Kidney tubule cell (primary cell): ENCODE measurements at regions not wholly inside any gene's neighbourhood (a gene's known extent, or its start where the extent isn't known, plus 50 kb on each side); places are given as distances from the start of the nearest gene placed in this dataset.

ENCODE experiments used
- DNase-seq: peaks from one replicate; pipeline ENCODE4 v3.0.0-alpha.2; 2018; ENCODE audit warnings: low spot score

DNA sequence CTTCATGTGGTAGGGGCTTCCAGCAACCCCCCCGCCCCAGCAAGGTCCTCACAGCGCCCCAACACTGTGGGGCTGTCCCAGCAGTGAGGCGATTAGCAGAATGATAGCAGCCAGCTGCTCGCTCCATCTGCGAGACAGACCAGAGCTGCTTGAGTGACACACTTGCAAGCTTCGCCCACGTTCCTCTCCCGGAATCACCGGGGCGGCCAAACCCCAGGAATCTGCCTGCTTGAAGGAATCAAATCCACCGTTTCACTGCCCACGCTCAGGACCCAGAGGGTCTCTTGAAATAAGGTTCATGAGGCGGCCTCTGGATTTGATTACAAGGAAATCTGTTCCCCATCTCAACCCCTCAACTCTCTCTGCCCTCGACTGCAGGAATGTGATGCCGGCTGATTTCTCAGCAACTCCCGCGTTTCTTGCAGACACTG lies 356.0 kb downstream of the C16orf95 start:
- DNase-seq, result no peak

DNA sequence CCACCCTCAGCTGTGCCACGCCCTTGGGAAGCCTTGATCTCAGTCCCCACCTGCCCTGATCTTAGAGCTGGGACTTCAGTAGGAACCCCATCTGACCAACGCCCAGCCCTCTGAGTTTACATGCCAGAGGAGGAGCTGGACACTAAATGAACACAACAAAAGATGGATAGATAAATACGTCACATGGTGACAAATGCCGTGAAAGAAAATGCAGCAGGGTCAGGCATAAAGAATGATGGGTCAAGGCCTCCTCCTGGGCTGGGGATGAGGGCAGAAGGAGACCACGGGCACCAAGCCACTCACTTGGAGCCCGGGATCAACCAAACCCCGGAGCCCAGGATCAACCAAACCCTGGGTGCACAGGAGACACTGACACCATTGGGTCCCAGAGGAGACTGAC lies 354.9 kb downstream of the C16orf95 start:
- DNase-seq, result no peak

DNA sequence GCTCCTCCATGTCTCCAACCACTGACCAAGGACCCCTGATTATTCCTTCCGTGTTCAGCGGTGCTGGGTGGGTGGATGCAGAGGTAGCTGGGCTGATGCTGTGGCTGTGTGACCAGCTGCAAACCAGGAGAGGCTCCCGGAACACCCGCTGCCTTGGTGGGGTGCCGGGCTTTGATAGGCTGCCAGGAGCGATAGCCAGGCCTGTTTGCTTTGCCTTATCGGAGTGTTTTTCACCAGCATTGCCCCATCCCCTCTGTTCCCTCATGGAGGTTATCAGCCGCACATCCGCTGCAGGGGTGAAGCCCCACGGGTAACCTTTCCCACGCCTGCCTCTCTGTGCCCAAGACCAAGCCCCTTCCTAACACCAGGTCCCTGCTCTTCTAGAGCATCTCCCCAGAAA lies 354.3 kb downstream of the C16orf95 start:
- DNase-seq, result no peak

DNA sequence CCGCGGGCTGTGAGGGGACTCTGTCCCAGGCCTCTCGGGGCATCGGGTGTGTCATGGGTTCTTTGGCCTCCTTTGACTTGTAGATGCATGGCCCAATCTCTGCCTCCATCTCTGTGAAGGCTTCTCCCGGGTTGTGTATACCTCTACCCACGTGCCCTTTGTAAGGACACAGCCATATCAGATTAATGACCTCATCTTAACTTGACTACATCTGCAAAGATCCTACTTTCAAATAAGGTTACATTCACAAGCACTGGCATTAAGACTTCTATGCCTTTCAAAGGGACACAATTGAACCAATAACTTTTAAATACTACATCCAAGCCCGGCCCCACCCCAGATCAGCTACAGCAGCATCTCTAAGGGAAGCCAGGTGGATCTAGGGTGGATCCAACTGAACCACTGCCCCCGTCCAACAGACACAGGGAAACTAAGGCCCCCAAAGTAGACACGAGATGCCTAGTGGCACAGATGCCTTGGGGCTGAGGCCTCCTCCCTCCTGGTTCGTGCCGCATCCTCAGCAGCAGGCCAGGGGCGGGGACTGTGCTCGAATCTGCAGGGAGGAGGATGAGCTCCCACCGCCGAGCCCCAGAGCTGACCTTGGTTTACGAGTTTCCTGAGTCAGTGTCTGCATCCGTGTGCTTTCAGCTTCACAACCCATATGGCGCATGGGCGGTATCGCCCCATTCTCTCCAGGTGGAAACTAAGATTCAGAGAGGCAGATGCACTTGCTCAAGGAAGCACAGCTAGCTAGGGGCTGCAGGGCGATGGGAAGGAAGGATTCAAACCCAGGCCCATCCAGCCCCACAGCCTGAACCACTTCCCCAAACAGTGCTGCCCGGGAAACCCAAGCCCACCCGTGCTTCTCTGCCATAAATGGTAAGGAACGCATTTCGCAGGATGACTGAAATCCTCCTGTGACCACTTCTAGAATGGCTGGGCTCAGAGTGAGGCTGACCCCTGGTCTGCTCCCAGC lies 353.3 kb downstream of the C16orf95 start:
- no peak for DNase-seq

DNA sequence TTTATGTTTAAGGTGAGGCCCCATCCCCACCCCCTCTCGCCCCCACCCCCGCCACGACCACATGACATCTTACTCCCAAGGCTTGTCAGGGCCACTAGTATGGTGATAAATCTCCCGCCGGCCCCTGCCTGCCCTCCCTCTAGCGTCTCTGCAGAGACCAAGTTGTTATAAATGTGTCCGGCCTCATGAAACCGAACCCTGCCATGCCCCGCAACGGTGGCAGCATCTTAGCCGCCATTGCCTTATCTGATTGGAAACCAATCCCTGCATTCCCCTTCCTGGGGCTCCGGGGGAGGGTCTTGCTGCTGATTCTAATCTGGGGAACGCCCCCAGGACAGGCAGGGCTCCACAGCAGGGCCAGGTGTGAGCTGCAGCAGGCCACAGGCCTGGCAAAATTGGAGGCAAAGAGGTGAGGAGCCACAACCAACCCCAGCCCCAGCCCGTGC lies 352.4 kb downstream of the C16orf95 start:
- no peak for DNase-seq

DNA sequence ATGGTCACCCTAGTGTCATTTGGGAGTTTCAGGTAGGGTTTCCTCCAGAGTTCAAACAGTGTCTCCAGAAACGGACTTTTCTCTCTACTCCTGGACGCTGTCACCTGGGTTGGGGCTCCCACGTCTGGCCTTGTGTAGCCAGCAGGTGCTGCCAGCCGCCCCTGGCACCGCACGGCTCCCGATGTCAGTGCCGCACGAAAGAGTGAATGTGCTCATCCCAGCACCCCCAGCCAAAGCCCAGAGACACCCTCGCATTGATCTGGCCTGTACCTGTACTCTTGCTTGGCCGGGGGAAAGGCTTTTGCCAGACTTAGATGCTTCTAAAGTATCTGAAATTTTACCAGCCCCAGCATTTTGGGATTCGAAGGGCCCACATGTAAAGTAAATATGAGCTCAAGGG lies 351.9 kb downstream of the C16orf95 start:
- DNase-seq, result no peak

DNA sequence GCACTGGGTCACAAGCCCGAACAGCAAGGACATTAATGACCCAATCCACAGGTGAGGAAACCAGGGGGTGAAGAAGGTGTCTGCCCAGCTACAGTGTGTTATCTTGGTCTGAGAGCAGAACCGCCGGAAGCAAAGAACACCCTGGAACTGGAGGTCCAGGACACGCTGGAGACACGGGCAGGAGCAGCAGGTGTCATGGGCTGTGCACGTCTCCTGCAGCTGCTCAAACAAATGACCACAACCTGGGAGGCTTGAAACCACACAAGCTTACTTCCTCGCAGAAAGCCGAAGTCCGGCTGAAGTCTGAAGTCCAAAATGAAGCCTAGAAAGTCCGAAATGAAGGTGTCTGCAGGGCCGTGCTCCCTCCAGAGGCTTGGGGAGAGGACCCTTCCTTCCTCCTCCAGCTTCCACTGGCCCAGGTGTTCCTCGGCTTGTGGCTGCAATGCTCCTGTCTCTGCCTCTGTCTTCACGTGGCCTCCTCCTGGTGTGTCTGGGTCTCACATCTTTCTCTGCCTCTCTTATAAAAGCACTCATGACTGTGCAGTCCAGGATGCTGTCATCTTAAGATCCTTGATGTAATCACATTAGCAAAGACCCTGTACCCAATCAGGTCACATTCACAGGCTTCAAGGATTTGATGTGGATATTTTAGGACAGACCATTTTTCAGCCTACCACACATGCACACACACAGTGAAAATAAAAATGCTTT lies 351.2 kb downstream of the C16orf95 start:
- DNase-seq, result no peak

DNA sequence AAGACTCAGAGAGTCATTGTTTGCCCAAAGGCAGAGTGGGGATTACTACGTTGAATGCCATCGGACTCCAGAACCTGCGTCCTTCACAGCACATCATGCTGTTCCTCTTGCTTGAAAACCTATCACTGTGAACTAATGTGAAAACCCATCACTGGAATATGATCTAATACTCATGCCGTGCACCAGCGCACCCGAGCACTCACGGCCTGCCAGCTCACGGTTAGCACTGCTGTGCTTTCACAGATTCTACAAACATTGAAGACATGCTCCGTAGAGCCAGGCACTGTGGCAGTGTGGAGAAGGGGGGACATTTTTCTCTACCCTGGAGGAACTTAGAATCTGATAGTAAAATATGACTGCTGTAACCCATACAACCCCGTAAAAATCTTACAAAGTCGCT lies 350.4 kb downstream of the C16orf95 start:
- peak; percentile 55 for DNase-seq

DNA sequence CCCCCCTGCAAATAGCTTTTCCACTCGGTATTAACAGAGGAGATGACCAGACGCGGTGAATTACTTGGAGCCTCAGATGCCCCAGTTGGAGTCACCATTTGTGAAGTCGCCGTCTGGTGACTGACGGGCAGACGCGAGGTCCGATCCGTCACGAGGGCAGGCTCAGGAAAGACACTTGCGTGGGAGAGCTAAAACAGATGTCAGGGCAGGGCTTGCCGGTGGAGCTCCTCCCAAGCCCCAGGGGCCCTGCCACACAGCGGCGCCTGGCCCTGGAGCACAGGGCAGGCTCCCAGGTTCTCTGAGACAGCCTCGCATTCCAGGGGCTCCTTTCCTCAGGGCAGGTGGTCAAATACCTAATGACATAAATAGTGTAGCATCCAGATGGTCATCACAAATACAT lies 348.3 kb downstream of the C16orf95 start:
- no peak for DNase-seq

DNA sequence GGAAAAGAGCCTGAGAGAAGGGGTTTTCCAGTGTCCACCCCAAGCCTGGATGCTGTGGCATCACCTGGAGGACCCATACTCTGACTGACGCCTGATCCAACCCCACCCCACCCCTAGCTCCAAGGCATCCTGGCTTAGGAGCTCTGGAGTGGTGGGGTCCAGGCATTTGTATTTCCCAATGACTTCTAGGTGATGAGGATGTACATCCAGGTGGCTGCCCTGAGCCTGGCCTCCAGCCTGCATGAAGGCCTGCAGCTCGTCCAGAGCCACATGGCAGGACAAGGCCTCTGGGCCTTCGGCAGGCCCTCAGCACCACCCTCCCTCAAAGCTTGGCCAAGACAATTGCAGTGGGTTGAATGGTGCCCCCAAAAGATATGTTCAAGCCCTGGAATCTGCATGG lies 347.5 kb downstream of the C16orf95 start:
- DNase-seq, result no peak

DNA sequence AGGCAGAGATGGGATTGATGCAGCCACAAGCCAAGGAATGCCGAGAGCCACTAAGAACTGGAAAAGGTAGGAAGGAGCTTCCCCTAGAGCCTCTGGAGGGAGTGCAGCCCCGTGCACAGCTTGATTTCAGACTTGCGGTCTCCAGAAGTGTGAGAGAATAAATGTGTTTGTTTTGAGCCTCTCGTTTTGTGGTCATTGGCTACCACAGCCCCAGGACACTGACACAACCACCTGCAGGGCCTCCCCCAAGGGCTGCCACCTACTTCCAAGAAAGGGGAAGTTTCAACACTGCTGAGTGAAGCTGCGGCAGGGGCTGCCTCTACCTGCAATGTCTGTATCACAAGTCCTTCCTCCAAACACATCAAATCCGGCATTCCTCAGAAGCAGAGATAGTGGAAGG lies 346.9 kb downstream of the C16orf95 start:
- DNase-seq, result no peak

DNA sequence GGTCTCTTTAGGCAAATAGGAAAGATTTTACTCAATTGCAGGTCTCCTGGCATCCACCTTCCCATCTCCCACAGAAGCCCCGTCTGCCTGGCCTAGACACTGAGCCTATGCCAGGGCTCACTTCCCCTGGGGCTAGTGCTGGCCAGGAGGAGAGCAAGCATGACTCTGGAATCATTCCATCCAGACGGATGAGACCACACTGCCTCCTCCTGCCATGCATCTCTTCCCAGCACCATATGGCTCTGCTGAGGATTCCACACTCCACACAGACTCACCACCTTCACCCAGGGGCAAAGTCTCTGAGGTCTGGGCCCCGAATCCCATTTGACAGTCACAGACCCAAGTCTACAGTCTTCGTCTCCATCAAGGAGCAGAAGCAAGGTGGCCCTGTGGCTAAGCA lies 346.5 kb downstream of the C16orf95 start:
- DNase-seq, result no peak

DNA sequence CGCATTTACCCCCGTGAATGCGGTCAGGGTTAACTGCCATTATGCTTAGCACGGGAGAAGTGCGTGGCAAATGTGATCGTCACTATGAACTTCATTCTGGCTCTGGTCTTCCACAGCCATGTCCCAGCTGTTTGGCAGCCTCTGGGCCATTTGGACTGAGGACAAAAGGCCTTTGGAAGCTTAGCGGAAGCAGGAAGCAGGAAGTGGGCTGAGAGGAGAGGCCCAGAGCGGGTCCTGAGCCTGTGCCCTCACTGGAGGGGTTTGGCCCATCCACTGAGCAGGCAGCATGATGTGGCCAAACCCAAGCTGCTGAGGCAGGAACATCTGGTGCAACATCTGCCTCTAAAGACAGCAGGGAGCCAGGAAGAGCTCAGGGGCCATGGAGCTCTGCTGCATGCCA lies 345.9 kb downstream of the C16orf95 start:
- DNase-seq, result no peak

DNA sequence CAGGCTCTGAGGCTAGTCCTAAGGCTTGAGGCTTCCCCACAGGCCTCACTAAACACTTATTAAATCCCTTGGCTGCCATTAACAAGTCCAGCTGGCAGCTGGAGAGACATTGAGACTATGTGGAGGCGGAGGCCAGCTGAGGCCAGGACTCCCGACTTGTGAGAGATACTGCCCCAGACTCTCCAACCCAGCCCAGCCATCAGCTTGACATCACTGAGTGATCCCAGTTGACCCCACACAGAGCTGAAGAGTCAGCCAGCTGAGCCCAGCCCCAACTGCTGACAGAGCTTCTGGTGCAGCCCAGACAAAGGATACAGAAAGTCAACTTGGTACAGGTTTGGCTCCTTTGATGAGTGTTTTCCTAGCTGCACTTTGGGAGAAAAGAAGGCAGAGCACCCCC lies 343.1 kb downstream of the C16orf95 start:
- no peak for DNase-seq

DNA sequence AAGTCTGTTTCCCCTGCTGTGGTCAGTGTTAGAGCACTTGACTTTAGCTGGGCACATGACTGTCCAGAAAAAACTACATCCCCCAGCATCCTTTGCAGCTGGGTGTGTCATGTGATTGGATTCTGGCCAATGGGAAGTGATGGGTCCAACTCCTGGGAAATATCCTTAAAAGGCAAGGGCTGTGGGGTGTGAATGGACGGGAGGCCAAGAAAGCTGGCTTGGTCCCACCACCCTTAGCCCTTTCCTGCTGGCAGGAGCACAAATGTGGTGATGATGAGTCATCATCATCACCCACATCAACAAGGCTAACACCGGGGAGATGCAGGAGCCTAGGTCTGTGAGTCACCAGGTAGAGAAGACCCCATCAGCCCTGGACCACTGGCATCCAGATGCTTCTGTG lies 341.7 kb downstream of the C16orf95 start:
- peak; percentile 91 for DNase-seq

DNA sequence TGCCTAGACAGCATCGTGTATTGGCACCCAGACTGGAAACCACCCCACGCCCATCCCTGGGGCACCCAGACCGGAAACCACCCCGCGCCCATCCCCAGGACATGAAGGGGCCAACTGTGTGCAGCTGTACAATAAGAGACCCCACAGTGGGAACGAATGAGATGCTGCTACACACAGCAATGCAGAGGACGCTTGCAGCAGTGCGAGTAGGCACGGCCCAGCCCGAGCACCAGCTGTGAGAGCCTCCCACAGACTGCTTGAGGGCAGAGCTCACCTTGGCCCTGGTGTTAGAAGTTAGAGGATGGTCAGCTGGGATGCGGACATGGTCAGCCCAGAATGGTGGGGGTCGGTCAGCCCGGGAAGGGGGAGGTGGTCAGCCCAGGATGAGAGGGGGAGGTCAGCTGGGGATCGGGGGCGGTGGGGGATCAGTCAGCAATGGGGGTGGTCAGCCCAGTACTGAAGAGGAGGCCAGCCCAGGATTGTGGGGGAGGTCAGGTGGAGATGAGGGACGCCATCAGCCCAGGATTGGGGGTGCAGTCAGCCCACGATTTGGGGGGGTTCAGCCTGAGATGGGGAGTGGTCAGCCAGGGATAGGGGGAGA lies 340.0 kb downstream of the C16orf95 start:
- DNase-seq, result no peak

DNA sequence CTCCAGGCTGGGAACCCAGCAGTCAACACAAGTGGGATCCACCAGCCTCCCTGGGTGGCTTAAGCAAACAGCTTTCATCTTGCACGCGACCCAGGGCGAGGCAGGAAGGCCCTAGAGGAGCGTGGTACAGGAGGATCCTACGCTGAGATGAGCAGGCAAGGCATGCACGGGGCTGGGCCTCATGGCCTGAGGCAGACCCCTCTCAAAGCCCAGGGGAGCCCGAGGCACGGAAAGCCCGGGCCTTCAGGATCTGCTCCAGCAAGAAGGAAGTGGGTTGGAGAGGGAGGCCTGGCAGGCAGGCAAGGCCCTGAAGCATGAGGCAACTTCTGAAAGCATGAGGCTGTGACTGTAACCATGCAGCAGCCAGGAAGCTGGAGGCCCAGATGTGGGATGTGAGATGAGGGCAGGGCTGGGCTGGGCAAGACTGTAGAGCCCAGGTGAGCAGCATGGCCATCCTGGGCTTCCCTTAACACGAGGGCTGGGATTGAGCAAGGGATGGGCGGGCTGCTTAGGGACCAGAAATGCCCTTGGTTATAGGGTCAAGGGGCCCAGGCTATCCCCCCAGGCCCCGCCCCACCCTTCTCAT lies 338.7 kb downstream of the C16orf95 start:
- no peak for DNase-seq

DNA sequence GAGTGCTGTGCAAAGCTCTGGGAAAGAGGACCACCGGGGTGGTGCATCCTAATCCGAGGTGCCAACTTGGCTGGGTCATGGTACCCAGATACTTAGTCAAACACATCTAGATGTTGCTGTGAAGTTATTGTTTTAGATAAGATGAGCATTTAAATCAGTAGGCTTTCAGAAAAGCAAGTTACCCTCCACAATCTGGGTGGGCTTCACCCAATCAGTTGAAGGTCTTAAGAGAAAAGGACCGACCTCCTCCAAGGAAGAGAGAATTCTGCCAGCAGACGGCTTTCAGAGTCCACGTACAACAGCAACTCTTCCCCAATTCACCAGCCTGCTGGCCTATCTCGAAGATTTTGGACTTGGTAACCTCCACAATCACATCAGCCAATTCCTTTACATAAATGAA lies 338.1 kb downstream of the C16orf95 start:
- DNase-seq, result no peak

DNA sequence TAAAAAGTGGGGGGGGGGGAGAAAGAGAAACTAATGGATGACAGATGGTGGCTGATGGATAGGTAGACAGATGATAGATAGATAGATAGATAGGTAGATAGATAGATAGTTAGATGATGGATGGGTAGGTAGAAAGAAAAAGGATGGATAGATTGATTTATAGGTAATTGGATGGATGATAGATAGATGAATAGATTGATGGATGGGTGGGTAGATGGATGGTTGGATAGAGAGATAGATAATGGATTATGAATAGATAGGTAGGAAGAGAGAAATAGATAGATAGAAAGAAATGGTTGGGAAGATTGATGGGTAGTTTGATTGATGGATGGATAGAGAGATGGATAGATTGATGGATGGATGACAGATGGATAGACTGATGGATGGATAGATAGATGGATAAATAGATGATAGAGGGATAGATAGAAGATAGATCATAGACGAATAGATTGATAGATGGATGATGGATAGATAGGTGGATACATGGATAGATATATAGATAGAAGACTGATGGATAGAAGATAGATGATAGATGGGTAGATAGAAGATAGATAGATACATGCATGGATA lies 337.1 kb downstream of the C16orf95 start:
- DNase-seq, result no peak

DNA sequence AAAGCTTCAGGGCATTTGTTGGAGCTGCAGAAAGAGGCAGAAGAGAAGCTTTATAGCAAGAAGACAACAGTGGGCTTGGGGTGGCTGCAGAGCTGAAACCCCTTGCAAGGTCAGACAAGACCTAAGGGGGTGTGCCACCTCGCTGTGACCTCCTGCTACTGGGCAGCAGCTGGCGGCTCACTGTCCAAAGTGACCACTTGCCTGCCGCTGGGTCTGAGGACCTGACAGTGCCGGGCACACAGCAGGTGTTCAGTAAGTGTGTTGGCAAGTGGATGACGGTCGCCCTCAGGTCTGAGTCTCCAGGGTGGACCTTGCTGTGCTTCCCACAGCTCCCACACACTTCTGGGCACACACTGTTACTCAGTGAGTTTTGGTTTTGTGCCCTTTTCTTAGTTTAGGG lies 336.5 kb downstream of the C16orf95 start:
- no peak for DNase-seq

DNA sequence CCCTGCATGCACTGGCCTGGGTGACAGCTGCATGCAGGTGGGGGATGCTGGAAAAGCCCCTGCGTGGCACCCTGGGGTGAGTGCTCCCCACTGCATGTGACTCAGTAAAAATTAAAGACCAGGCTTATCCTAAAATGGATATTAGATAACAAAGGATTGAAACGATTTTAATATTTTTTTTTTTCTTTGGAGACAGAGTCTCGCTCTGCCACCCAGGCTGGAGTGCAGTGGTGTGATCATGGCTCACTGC lies 334.9 kb downstream of the C16orf95 start:
- DNase-seq, result no peak

DNA sequence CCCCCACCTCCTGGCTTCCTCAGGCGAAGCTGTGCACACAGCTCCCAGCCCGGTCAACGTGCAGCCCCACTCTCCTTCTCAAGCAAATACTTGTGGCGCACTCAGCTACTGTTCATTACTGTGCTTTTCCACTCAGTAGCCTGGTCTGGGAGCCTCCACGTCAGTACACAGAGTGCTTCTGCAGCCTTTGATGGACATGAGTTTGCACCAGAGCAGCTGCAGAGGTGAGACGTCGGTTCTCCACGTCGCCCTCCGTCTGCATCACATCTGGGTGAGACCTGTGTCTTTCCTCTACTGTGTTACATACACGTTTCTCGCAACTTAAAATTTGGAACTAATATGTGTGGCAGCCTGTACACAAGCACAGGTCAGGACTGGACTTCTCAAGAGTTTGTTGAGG lies 334.3 kb downstream of the C16orf95 start:
- DNase-seq, result no peak
